ENCODE measurements at regions not wholly inside any gene's neighbourhood (a gene's known extent, or its start where the extent isn't known, plus 50 kb on each side); places are given as distances from the start of the nearest gene placed in this dataset.
A peak's percentile ranks its signal among the peaks of the same experiment; 100 is the strongest.
"Not testable (repeated sequence)": the region's sequence is repeated elsewhere in the genome, so short reads cannot be mapped to it uniquely, and the experiment has no call there.

DNA sequence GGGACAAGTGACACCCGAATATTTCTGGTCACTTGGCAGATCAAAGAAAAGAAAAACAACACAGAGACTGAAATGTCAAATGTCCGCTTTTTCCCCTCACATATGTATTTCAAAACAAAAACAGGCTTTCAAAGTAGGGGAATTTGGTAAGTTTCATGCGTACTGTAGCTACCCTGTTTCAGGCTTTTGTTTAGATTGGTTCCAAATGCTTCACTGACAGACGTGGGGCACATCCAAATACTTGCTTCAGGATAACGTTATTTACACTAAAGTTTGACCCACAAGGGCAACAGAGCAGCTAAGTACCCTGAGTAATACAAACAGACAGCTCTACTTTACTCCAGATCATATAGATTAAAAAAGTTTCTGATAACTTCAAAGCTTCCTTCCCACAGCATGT lies 804.5 kb upstream of the POU3F4 start:
- no peaks in the 10 kb centered on the region for H3K9me2 ChIP-seq (ENCODE audit: low read depth, low read length)
- TF ChIP-seq EZH2 (IDR thresholded peaks at IDR 0.05; ENCODE audit: borderline replicate concordance, low read length), result no peak
- TF ChIP-seq, protein P1, sequence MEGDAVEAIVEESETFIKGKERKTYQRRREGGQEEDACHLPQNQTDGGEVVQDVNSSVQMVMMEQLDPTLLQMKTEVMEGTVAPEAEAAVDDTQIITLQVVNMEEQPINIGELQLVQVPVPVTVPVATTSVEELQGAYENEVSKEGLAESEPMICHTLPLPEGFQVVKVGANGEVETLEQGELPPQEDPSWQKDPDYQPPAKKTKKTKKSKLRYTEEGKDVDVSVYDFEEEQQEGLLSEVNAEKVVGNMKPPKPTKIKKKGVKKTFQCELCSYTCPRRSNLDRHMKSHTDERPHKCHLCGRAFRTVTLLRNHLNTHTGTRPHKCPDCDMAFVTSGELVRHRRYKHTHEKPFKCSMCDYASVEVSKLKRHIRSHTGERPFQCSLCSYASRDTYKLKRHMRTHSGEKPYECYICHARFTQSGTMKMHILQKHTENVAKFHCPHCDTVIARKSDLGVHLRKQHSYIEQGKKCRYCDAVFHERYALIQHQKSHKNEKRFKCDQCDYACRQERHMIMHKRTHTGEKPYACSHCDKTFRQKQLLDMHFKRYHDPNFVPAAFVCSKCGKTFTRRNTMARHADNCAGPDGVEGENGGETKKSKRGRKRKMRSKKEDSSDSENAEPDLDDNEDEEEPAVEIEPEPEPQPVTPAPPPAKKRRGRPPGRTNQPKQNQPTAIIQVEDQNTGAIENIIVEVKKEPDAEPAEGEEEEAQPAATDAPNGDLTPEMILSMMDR (IDR thresholded peaks at IDR 0.05; ENCODE audit: low read length), result no peak
- no peaks in the 10 kb centered on the region for H4K20me1 ChIP-seq (ENCODE audit: insufficient read depth, low read length)
- no peaks in the 10 kb centered on the region for H3K9me3 ChIP-seq (ENCODE audit: low read length)
- H3F3A ChIP-seq (ENCODE audit: insufficient read depth, low read length), result no peaks in the 10 kb centered on the region
- peak overlapping the region; percentile 33; the same call in 1 of the 2 replicates for H2AFZ ChIP-seq (ENCODE audit: low read length)
- H3K79me2 ChIP-seq (ENCODE audit: insufficient read depth, low read length), result no peaks in the 10 kb centered on the region
- no peaks in the 10 kb centered on the region for H3K27me3 ChIP-seq (ENCODE audit: insufficient read depth, low read length)
- no peak overlapping the region for H3K4me3 ChIP-seq (ENCODE audit: low read depth, low read length, poor library complexity, severe bottlenecking)
- peak overlapping the region; percentile 24; the same call in 1 of the 2 replicates for H3K9ac ChIP-seq (ENCODE audit: low read length)
- no peak overlapping the region for H3K27ac ChIP-seq (ENCODE audit: low read depth, low read length, poor library complexity, severe bottlenecking)
- peaks cover 47% of the 10 kb centered on the region for H3K4me1 ChIP-seq (ENCODE audit: insufficient read depth, low read length, severe bottlenecking)
- H3K36me3 ChIP-seq (ENCODE audit: insufficient read depth, low read length), result no peaks in the 10 kb centered on the region
- H3K4me2 ChIP-seq (ENCODE audit: low read length), result peak overlapping the region; percentile 29; the same call in 1 of the 2 replicates

DNA sequence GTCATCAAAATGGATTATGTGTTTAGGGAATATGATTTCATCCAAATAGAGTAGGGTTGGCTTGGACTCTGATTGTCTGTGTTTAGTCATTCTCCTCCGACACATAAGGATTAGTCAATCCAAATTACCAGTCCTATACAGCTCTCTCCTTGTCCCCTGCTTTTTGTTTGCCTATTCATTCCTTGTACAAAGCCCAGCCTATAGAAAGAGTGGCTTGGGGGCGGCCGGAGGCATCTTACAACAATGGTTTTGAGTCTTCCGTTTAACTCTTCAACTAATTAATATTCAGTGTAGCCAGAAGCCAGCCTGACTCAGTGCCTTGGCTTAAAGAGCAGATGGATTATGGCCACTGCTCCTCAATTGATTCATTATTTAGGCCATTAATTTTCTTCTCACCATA lies 796.6 kb upstream of the POU3F4 start:
- Histone ChIP-seq H3K9me2 (ENCODE audit: low read depth, low read length) (no peaks in the 10 kb centered on the region), H2AFZ (ENCODE audit: low read length) (no peak overlapping the region), H3K79me2 (ENCODE audit: insufficient read depth, low read length) (no peaks in the 10 kb centered on the region), H3K4me2 (ENCODE audit: low read length) (no peak overlapping the region), H4K20me1 (ENCODE audit: insufficient read depth, low read length) (no peaks in the 10 kb centered on the region), H3K4me3 (ENCODE audit: low read depth, low read length, poor library complexity, severe bottlenecking) (no peak overlapping the region), H3K4me1 (ENCODE audit: insufficient read depth, low read length, severe bottlenecking) (peaks cover 26% of the 10 kb centered on the region), H3F3A (ENCODE audit: insufficient read depth, low read length) (no peaks in the 10 kb centered on the region), H3K36me3 (ENCODE audit: insufficient read depth, low read length) (no peaks in the 10 kb centered on the region), H3K27me3 (ENCODE audit: insufficient read depth, low read length) (no peaks in the 10 kb centered on the region), H3K27ac (ENCODE audit: low read depth, low read length, poor library complexity, severe bottlenecking) (no peak overlapping the region), H3K9me3 (ENCODE audit: low read length) (no peaks in the 10 kb centered on the region), H3K9ac (ENCODE audit: low read length) (no peak overlapping the region)
- TF ChIP-seq EZH2 (IDR thresholded peaks at IDR 0.05; ENCODE audit: borderline replicate concordance, low read length), result no peak

DNA sequence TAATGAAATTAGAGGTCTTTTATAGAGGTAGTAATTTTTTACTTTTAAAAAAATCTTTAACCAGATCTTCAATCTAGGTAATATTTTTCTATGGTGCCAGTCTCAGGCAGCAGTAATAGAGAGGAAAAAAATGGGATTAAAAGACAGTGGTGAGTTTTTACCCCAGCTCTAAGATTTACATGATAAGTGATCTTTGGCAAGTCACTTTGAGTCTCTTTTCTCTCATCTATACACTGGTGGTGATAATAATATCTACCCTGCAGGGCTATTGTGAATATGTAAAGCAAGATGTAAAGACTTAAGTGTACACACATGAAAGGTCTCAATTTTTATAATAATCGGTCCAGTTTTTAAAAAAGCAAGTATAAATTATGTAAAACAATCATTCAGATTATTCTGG lies 786.2 kb upstream of the POU3F4 start:
- Histone ChIP-seq H3F3A (ENCODE audit: insufficient read depth, low read length) (no peaks in the 10 kb centered on the region), H3K9me2 (ENCODE audit: low read depth, low read length) (no peaks in the 10 kb centered on the region), H3K4me3 (ENCODE audit: low read depth, low read length, poor library complexity, severe bottlenecking) (no peak overlapping the region), H3K4me2 (ENCODE audit: low read length) (no peak overlapping the region), H3K9me3 (ENCODE audit: low read length) (no peaks in the 10 kb centered on the region), H3K79me2 (ENCODE audit: insufficient read depth, low read length) (no peaks in the 10 kb centered on the region), H3K27me3 (ENCODE audit: insufficient read depth, low read length) (no peaks in the 10 kb centered on the region), H2AFZ (ENCODE audit: low read length) (no peak overlapping the region), H3K4me1 (ENCODE audit: insufficient read depth, low read length, severe bottlenecking) (no peaks in the 10 kb centered on the region), H4K20me1 (ENCODE audit: insufficient read depth, low read length) (no peaks in the 10 kb centered on the region), H3K27ac (ENCODE audit: low read depth, low read length, poor library complexity, severe bottlenecking) (no peak overlapping the region), H3K36me3 (ENCODE audit: insufficient read depth, low read length) (no peaks in the 10 kb centered on the region), H3K9ac (ENCODE audit: low read length) (no peak overlapping the region)
- TF ChIP-seq, protein P1 (IDR thresholded peaks at IDR 0.05; ENCODE audit: low read length), result no peak
- TF ChIP-seq EZH2 (IDR thresholded peaks at IDR 0.05; ENCODE audit: borderline replicate concordance, low read length), result no peak

- Histone ChIP-seq H3K4me1 (ENCODE audit: insufficient read depth, low read length, severe bottlenecking) (no peaks in the 10 kb centered on the region), H3K4me3 (ENCODE audit: low read depth, low read length, poor library complexity, severe bottlenecking) (no peak overlapping the region), H3K36me3 (ENCODE audit: insufficient read depth, low read length) (no peaks in the 10 kb centered on the region), H3K9ac (ENCODE audit: low read length) (no peak overlapping the region), H3K9me3 (ENCODE audit: low read length) (no peaks in the 10 kb centered on the region), H3K27me3 (ENCODE audit: insufficient read depth, low read length) (no peaks in the 10 kb centered on the region), H2AFZ (ENCODE audit: low read length) (no peak overlapping the region), H4K20me1 (ENCODE audit: insufficient read depth, low read length) (no peaks in the 10 kb centered on the region), H3K4me2 (ENCODE audit: low read length) (no peak overlapping the region), H3F3A (ENCODE audit: insufficient read depth, low read length) (no peaks in the 10 kb centered on the region), H3K79me2 (ENCODE audit: insufficient read depth, low read length) (no peaks in the 10 kb centered on the region), H3K9me2 (ENCODE audit: low read depth, low read length) (no peaks in the 10 kb centered on the region), H3K27ac (ENCODE audit: low read depth, low read length, poor library complexity, severe bottlenecking) (no peak overlapping the region)
- TF ChIP-seq, protein P1 (IDR thresholded peaks at IDR 0.05; ENCODE audit: low read length), result no peak
- no peak for TF ChIP-seq EZH2 (IDR thresholded peaks at IDR 0.05; ENCODE audit: borderline replicate concordance, low read length)
Measured at GRCh38 chrX:82723806-82724205, 784.3 kb upstream of the POU3F4 start.

DNA sequence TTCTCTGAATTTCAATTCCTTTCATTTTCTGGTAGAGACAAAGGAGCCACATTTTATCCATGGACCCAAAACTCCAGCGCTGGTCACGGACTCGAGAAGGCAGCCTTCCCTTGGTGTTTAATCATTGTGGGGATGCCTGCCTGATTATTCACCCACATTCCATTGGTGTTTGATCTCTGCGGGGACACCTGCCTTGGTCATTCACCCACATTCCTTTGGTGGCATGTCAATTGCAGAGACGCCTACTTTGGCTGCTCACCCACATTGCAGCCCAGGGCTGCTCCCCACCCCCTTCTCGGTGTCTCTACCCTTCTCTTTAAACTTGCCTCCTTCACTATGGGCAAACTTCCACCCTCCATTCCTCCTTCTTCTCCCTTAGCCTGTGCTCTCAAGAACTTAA lies 780.7 kb upstream of the POU3F4 start:
- H3K36me3 ChIP-seq (ENCODE audit: insufficient read depth, low read length); H3K9me2 ChIP-seq (ENCODE audit: low read depth, low read length); H4K20me1 ChIP-seq (ENCODE audit: insufficient read depth, low read length); H3K4me1 ChIP-seq (ENCODE audit: insufficient read depth, low read length, severe bottlenecking); H3K27ac ChIP-seq (ENCODE audit: low read depth, low read length, poor library complexity, severe bottlenecking); H3K27me3 ChIP-seq (ENCODE audit: insufficient read depth, low read length); H3K9ac ChIP-seq (ENCODE audit: low read length); H3K9me3 ChIP-seq (ENCODE audit: low read length); H3F3A ChIP-seq (ENCODE audit: insufficient read depth, low read length); H2AFZ ChIP-seq (ENCODE audit: low read length); H3K4me2 ChIP-seq (ENCODE audit: low read length); H3K4me3 ChIP-seq (ENCODE audit: low read depth, low read length, poor library complexity, severe bottlenecking); H3K79me2 ChIP-seq (ENCODE audit: insufficient read depth, low read length): not testable (repeated sequence)
